H9 (cell line): ENCODE measurements at regions not wholly inside any gene's neighbourhood (a gene's known extent, or its start where the extent isn't known, plus 50 kb on each side); places are given as distances from the start of the nearest gene placed in this dataset.

ENCODE experiments used
- DNase-seq: peaks from one replicate; pipeline ENCODE4 v3.0.0-alpha.2; 2017
- H2AFZ ChIP-seq: one replicate; pipeline ENCODE4 v1.6.1; 2013; ENCODE audit warnings: mild to moderate bottlenecking, low read length, control low read depth, moderate library complexity
- H2AK5ac ChIP-seq: 2 replicates; pipeline ENCODE4 v1.6.1; 2013; ENCODE audit warnings: low read length, control low read depth, mixed read lengths; ENCODE audit not compliant: insufficient read length
- H2BK120ac ChIP-seq: one replicate; pipeline ENCODE4 v1.6.1; 2013; ENCODE audit warnings: low read depth, mild to moderate bottlenecking, low read length, control low read depth, inconsistent platforms; ENCODE audit not compliant: poor library complexity, severe bottlenecking
- H2BK12ac ChIP-seq: 2 replicates; pipeline ENCODE4 v1.6.1; 2013; ENCODE audit warnings: low read length, control low read depth, mixed read lengths, low read depth; ENCODE audit not compliant: insufficient read length
- H2BK15ac ChIP-seq: 2 replicates; pipeline ENCODE4 v1.6.1; 2013; ENCODE audit warnings: low read depth, low read length, control low read depth
- H2BK20ac ChIP-seq: one replicate; pipeline ENCODE4 v1.6.1; 2013; ENCODE audit warnings: low read depth, mild to moderate bottlenecking, low read length, control low read depth, inconsistent platforms; ENCODE audit not compliant: poor library complexity, severe bottlenecking
- H2BK5ac ChIP-seq: 2 replicates; pipeline ENCODE4 v1.6.1; 2013; ENCODE audit warnings: low read length, control low read depth, mixed read lengths; ENCODE audit not compliant: insufficient read length
- H3K14ac ChIP-seq: 2 replicates; pipeline ENCODE4 v1.6.1; 2013; ENCODE audit warnings: low read length, control low read depth; ENCODE audit not compliant: insufficient read depth
- H3K18ac ChIP-seq: 2 replicates; pipeline ENCODE4 v1.6.1; 2013; ENCODE audit warnings: low read depth, mild to moderate bottlenecking, mixed read lengths, low read length, control low read depth; ENCODE audit not compliant: insufficient read length
- H3K23ac ChIP-seq: 2 replicates; pipeline ENCODE4 v1.6.1; 2013; ENCODE audit warnings: low read length, control low read depth, mixed read lengths, low read depth; ENCODE audit not compliant: insufficient read length
- H3K23me2 ChIP-seq: 2 replicates; pipeline ENCODE4 v1.6.1; 2013; ENCODE audit warnings: low read depth, mild to moderate bottlenecking, mixed read lengths, low read length, control low read depth; ENCODE audit not compliant: insufficient read length, poor library complexity, severe bottlenecking
- H3K27ac ChIP-seq: 2 replicates; pipeline ENCODE4 v1.5.1; 2013; ENCODE audit warnings: low read length, control low read depth, mixed read lengths, low read depth; ENCODE audit not compliant: insufficient read length
- H3K27me3 ChIP-seq: 2 replicates; pipeline ENCODE4 v1.6.1; 2013; ENCODE audit warnings: low read length, control low read depth, inconsistent platforms; ENCODE audit not compliant: insufficient read depth
- H3K4ac ChIP-seq: 2 replicates; pipeline ENCODE4 v1.6.1; 2013; ENCODE audit warnings: low read depth, mild to moderate bottlenecking, control low read depth, inconsistent platforms, low read length, moderate library complexity
- H3K4me1 ChIP-seq: 2 replicates; pipeline ENCODE4 v1.6.1; 2013; ENCODE audit warnings: low read length, control low read depth, inconsistent platforms; ENCODE audit not compliant: insufficient read depth
- H3K4me2 ChIP-seq: 2 replicates; pipeline ENCODE4 v1.6.1; 2013; ENCODE audit warnings: low read length, control low read depth, mixed read lengths; ENCODE audit not compliant: insufficient read length, insufficient read depth
- H3K56ac ChIP-seq: 2 replicates; pipeline ENCODE4 v1.6.1; 2013; ENCODE audit warnings: low read depth, mild to moderate bottlenecking, mixed read lengths, low read length, control low read depth; ENCODE audit not compliant: insufficient read length
- H3K79me1 ChIP-seq: 2 replicates; pipeline ENCODE4 v1.6.1; 2013; ENCODE audit warnings: low read depth, mild to moderate bottlenecking, moderate library complexity, low read length, control low read depth, inconsistent platforms; ENCODE audit not compliant: insufficient read depth, poor library complexity, severe bottlenecking
- H3K79me2 ChIP-seq: 2 replicates; pipeline ENCODE4 v1.6.1; 2013; ENCODE audit warnings: low read length, control low read depth, inconsistent platforms; ENCODE audit not compliant: insufficient read depth
- H3K9ac ChIP-seq: 2 replicates; pipeline ENCODE4 v1.6.1; 2013; ENCODE audit warnings: low read length, control low read depth, mixed read lengths; ENCODE audit not compliant: insufficient read length; ENCODE audit errors: extremely low read depth
- H3K9me3 ChIP-seq: one replicate; pipeline ENCODE4 v1.6.1; 2013; ENCODE audit warnings: low read depth, low read length, inconsistent platforms; ENCODE audit not compliant: control insufficient read depth
- H3T11ph ChIP-seq: one replicate; pipeline ENCODE4 v1.6.1; 2013; ENCODE audit warnings: mild to moderate bottlenecking, low read length, control low read depth, inconsistent platforms
- H4K20me1 ChIP-seq: one replicate; pipeline ENCODE4 v1.6.1; 2013; ENCODE audit not compliant: control insufficient read depth, insufficient read length, insufficient read depth
- H4K5ac ChIP-seq: 2 replicates; pipeline ENCODE4 v1.6.1; 2013; ENCODE audit warnings: low read depth, mild to moderate bottlenecking, mixed read lengths, low read length, control low read depth; ENCODE audit not compliant: insufficient read length
- H4K8ac ChIP-seq: replicated peaks from 2 replicates; pipeline ENCODE4 v1.6.1; 2013; ENCODE audit warnings: low read length, control low read depth, mixed read lengths, low read depth; ENCODE audit not compliant: insufficient read length
- H4K91ac ChIP-seq: 2 replicates; pipeline ENCODE4 v1.6.1; 2013; ENCODE audit warnings: low read depth, mild to moderate bottlenecking, moderate library complexity, mixed read lengths, low read length, control low read depth; ENCODE audit not compliant: insufficient read length
- H3K27ac Mint-ChIP-seq, 3 experiments: 2 replicates in 2 of 3; 3 replicates in 1 of 3; pipeline ENCODE4 v1.8.0; 2020 to 2021; ENCODE audit warnings: mixed read lengths in 3 of 3, mild to moderate bottlenecking in 1 of 3, moderate library complexity in 1 of 3
- H3K27me3 Mint-ChIP-seq: 2 replicates; pipeline ENCODE4 v1.8.0; 2021; ENCODE audit warnings: low read depth, mild to moderate bottlenecking, moderate library complexity, mixed read lengths
- H3K36me3 Mint-ChIP-seq, 3 experiments: 2 replicates in 2 of 3; 3 replicates in 1 of 3; pipeline ENCODE4 v1.8.0; 2020 to 2021; ENCODE audit warnings: low read depth in 3 of 3, mixed read lengths in 3 of 3; ENCODE audit not compliant: insufficient read depth in 1 of 3
- H3K4me1 Mint-ChIP-seq, 2 experiments: 2 replicates each; pipeline ENCODE4 v1.8.0; 2020; ENCODE audit warnings: mixed read lengths in 2 of 2
- H3K4me3 Mint-ChIP-seq, 2 experiments: 2 replicates in 1 of 2; 3 replicates in 1 of 2; pipeline ENCODE4 v1.8.0; 2020 to 2021; ENCODE audit warnings: mild to moderate bottlenecking in 2 of 2, mixed read lengths in 2 of 2, moderate library complexity in 1 of 2
- H3K9me3 Mint-ChIP-seq, 2 experiments: 2 replicates in 1 of 2; 3 replicates in 1 of 2; pipeline ENCODE4 v1.8.0; 2020; ENCODE audit warnings: mild to moderate bottlenecking in 2 of 2, mixed read lengths in 2 of 2, moderate library complexity in 1 of 2
- WGBS: extraction: QIAGEN DNeasy Blood & Tissue Kit; methylation state at CpG from one replicate; pipeline ENCODE4 v1.1.7; 2013; ENCODE audit warnings: missing lambda C conversion rate, low lambda C conversion rate, mixed read lengths; ENCODE audit not compliant: insufficient read length; ENCODE audit errors: extremely low coverage; 5-methylcytosine and 5-hydroxymethylcytosine counted together
- TF ChIP-seq, protein P1 (sequence below): fragments of 200-600 bp; sonication (generic); conservative IDR thresholded peaks from 3 replicates; pipeline ENCODE4 v1.8.0; 2021; ENCODE audit warnings: antibody characterized with exemption, mild to moderate bottlenecking

DNA sequence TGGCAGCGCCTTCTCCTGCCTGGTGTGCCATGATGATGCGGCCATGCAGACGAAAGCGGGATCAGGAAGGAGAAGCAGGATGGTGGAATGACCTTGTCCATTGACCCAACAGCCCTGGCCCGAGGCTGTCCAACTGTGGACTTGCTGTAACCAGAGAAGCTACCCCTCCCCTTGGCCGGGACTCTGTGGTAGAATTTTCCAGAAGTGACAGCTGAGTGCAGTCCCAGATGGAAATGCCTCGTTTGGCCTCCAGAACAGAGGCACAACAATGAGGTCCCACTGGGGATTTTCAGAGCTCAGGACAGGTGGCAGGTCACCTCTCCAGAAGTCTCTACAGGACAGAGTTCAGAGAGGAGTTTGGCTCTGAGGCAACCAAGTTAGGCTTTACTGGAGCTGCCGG is 299.2 kb upstream of the CDH4 start:
- Histone ChIP-seq H4K5ac (no peak overlapping the region), H2BK12ac (no peak overlapping the region), H3K14ac (no peak overlapping the region), H3K23ac (no peak overlapping the region), H3K27ac (no peak overlapping the region), H2BK20ac (no peak overlapping the region), H2BK5ac (no peak overlapping the region), H3K23me2 (no peaks in the 10 kb centered on the region), H3T11ph (no peak overlapping the region), H2BK15ac (no peak overlapping the region), H3K56ac (no peak overlapping the region), H2AK5ac (no peak overlapping the region), H4K91ac (no peak overlapping the region), H3K79me1 (no peaks in the 10 kb centered on the region), H3K4me2 (no peak overlapping the region), H3K9me3 (no peaks in the 10 kb centered on the region), H3K79me2 (no peaks in the 10 kb centered on the region), H3K4ac (no peak overlapping the region), H3K27me3 (peaks cover 5% of the 10 kb centered on the region; the same call in 1 of the 2 replicates), H3K9ac (no peak overlapping the region), H4K8ac (no peak overlapping the region), H3K4me1 (no peaks in the 10 kb centered on the region), H3K18ac (no peak overlapping the region), H2AFZ (no peak overlapping the region), H4K20me1 (no peaks in the 10 kb centered on the region), H2BK120ac (no peak overlapping the region)
- H3K36me3 Mint-ChIP-seq, result no peaks in the 10 kb centered on the region
- H3K4me3 Mint-ChIP-seq, result no peak overlapping the region
- H3K27ac Mint-ChIP-seq, result no peak overlapping the region
- H3K27me3 Mint-ChIP-seq, result peaks cover 75% of the 10 kb centered on the region
- TF ChIP-seq, protein P1, sequence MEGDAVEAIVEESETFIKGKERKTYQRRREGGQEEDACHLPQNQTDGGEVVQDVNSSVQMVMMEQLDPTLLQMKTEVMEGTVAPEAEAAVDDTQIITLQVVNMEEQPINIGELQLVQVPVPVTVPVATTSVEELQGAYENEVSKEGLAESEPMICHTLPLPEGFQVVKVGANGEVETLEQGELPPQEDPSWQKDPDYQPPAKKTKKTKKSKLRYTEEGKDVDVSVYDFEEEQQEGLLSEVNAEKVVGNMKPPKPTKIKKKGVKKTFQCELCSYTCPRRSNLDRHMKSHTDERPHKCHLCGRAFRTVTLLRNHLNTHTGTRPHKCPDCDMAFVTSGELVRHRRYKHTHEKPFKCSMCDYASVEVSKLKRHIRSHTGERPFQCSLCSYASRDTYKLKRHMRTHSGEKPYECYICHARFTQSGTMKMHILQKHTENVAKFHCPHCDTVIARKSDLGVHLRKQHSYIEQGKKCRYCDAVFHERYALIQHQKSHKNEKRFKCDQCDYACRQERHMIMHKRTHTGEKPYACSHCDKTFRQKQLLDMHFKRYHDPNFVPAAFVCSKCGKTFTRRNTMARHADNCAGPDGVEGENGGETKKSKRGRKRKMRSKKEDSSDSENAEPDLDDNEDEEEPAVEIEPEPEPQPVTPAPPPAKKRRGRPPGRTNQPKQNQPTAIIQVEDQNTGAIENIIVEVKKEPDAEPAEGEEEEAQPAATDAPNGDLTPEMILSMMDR, result no peak
- H3K9me3 Mint-ChIP-seq, result peaks cover 0 to 4% of the 10 kb centered on the region in 2 experiments; a peak in 1 of 5 replicates
- no peak for DNase-seq
- no peaks in the 10 kb centered on the region for H3K4me1 Mint-ChIP-seq
- WGBS, result no CpG with 5 or more reads among the region's 8 CpGs
